GM19452 (cell line): ENCODE measurements at regions not wholly inside any gene's neighbourhood (a gene's known extent, or its start where the extent isn't known, plus 50 kb on each side); places are given as distances from the start of the nearest gene placed in this dataset.

Experiments used
- ATAC-seq: cut with Tn5 transposase; IDR thresholded peaks from one replicate; pipeline ENCODE4 v1.9.1; 2021; ENCODE audit not compliant: unreplicated experiment

DNA sequence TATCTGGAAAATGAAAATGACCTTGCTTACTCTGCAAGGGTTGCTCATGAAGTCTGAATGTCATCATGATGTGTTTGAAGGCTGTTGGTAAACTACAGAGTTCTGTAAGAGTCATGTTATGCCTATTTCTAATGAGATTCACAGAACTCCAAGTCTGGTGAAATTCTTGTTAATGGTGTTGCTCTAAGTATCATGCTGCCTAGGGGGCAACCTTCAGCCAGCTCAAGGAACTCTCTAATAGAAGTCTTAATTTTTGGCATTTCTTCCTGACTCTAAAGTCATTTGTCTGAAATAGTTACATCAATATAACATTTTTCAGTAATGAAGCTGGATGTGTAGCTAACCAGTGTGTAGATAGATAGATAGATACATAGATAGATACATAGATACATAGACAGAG is 302.8 kb downstream of the FAT3 start:
- no peak for ATAC-seq

DNA sequence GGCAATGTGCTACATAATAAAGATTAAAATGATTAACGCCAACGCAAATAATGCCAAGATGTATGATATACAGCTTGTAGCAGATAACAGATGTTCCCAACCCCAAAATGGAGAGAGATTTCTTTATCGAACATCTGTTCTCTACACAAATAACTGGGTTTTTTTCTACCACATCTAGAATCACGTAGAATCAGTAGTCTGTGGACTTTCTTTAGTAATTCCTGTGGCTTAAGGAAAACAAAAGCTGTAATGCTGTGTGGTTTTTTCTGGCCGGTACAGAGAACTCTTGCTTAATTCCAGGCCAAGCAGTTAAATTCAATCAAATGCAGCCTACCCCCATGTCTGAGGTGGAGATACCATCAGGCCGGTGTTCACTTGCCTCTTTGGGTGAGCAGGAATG is 303.4 kb downstream of the FAT3 start:
- no peak for ATAC-seq

DNA sequence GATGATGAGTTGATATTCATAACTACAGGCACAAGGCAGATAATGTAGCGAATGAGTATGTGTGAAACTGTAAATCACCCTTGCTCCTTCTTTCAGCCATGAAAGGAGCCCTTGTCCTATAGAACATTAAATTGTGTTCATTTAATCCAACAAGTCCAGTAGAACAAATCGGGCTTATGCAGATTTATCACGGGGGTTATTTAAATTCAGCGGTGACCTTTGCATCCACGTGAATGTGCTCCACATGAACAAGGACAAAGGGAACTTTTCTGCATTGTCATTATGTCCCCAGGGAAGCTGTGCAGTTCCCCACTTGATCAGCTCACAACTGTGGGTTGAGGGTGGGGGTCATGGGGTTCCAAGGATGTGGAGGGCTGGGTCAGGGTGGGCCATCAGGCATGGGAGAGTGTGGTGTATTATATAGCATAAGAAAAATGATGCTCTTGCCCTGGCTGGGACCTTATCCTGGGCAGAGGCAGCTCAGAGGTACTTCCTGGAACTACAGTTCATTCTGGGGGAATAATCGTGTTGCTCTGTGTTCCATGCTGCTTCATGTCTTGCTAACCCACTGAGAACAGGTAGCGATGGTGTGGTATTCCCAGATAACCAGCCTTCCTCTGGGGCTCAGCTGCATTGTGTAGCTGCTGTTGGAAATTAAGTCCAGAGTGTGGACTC is 306.6 kb downstream of the FAT3 start:
- no peak for ATAC-seq

DNA sequence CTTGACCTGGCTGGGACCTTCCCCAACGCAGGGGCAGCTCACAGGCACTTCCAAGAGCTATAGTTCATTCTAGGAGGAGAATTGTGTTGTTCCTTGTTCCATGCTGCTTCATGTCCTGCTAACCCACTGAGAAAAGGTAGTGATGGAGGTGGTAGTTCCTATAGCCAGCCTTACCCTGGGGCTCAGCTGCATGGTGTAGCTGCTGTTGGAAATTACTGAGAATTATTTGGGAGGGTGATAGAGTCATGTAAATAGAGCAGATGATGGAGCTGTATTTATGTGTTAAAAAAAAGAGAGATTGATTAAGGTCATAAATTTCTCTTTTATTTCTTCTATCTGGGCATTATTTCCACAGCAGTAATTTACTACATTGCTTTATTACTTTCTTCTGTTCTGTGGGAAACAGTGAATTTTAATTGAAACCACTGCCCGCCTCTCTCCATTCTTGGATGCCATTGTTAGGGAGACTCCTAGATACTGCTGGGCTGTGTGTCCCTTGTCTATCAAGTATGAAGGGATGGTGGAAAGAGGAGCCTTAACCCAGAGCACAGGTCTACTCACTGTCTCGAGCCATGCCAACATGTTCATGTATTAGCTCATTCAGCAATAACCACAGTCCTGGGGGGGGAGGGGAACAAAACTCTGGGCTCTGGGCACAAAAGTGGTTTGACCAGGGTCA is 309.2 kb downstream of the FAT3 start:
- no peak for ATAC-seq

DNA sequence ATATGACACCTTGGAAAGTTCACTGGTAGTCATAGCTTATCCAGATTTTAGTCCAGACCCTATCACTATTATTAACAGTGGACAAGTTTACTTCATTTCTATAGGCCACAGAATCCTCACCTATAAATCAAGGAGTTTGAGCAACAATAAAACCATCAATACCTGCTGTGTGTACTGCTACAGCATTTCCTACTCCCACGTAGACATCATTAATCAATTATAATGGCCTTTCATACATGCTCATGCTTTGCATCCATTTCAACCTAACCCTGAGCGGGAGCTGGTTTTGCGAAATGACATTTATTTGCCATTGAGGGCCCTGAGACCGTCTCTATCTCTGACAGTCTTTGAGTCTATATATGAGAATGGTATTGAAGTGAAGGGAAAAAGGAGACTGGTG is 312.3 kb downstream of the FAT3 start:
- ATAC-seq: no peak

DNA sequence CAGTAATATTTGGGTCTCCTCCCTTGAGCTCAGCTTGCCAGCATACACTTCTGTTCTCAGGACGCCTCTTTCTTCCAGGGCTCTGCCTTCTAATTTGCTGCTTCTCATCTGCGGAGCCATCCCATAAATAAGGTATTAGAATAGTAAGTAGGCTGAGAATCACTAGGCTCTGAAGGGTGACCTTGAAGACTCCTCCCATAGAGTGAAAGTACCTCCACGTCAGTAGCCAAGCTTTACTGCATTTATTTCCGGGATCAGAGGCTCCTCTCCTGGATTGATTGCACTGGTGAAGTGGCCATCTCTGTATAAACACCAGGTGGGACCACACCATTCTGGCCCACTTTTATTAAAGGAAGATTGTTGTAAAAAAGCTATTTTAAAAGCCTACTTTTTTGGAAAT is 315.5 kb downstream of the FAT3 start:
- no peak for ATAC-seq

DNA sequence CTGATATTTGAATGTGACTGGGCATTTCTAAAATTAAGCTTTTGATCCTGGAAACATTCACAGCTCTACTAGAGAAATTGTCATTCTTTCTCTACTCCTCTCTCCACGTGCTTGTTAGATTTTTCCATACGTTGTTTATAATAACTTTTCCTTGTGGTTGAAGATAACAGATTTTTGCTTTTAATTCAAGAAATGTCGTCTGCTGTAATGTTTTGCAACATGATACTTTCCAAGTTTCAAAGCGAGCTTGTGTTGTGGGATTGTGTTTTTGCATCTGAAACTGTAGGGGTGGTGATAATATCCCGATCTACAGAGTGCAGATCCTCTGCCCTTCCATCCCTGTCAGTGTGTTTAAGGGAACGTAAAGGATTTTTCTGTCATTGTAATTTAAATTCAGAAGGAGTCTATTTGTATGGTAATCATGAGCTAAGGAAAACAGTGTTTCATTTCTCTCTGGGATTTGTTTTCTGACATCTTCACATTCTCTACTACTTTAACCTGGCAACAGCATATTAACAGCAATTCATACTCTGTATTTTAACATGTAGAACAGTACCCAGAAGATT is 321.4 kb downstream of the FAT3 start:
- ATAC-seq: no peak

DNA sequence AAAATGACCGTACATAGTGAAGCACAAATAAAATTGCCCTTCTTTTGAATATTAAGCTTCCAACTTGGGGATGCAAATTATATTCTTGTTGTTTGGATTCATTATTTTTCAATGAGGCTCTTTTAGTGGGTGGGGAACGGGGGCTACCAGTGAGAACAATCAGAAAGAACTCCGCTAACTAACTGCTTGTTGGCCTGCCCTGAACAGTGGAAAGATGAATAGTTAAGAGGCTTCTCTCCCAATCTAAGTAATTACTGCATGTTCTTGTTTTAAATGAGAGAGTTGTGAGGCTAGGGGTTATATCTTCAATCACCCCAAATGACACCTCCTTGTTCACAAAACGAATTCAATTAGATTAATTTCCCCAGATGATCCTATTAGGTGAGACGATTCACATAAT is 322.0 kb downstream of the FAT3 start:
- ATAC-seq: no peak

DNA sequence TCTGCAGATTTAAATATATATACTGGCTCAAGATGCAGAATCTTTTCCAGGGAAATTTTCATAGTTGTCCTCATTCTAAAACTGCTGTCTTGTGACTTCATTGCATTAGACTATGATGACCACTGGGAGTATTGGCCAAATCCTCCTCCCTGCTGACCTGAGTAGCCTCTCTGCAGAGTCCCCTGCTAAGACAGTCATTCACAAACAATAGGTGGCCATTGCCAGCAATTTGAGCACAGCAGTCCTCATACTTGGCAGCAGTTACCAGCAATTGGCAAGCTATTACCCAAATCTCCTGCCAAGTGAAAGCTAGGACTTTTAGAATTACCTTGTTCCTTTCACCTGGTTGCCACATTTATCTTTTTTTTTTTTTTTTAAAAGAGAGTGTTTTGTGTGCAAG is 325.8 kb downstream of the FAT3 start:
- no peak for ATAC-seq

DNA sequence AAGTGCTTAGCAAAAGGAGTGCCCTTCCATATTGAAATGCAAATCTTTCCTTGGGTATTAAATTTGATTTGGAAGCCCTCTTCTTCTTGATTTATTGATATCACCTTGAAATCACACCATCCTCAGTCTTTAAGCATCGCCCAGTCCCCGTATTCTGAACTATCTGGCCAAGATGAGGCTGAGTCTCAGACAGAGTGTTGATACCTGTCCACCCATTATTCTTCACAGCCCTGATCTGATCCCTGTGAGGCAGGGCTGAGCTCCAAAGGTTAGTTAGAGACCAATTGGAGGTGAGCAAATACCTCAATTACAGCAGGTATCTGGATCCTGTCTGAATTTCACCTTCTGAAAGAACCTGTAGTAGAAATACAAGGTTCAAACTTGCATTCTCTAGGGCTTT is 326.3 kb downstream of the FAT3 start:
- no peak for ATAC-seq

DNA sequence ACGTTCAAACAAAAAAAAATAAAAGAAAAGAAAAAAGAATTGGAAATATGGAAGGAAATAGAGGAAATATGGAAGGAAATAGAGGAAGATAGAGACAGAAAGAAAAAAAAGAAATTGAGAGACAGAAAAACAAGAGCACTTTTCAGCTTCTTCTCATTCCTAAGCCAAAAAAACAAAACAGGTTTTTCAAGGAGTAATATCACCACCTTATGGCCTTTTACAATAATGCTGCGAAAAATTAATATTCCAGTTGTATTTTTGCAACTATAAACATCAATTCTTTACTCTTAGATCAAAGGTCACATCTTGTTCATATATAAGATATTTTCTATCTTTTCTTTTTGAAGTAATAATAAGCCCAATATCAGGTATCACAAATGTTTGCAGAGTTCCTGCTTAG is 328.3 kb downstream of the FAT3 start:
- no peak for ATAC-seq

DNA sequence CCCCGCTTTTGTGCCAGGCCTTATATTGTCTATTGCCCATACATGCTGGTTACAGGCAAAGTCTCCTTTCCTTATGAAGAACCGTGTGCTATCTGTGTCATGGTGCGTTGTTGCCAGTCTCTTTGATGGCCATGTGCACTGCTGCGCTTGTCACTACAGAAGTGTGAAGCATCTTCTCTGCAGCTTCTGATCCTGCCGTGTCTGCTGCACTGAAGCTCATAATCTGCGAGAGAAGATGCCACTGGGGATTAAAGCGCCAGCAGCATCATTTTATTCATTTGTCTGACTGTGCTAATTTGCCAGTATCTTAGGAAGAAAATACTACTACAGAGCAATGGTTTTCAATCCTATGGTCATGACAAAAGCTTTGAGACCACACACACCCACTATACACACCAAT is 330.1 kb downstream of the FAT3 start:
- ATAC-seq: no peak

DNA sequence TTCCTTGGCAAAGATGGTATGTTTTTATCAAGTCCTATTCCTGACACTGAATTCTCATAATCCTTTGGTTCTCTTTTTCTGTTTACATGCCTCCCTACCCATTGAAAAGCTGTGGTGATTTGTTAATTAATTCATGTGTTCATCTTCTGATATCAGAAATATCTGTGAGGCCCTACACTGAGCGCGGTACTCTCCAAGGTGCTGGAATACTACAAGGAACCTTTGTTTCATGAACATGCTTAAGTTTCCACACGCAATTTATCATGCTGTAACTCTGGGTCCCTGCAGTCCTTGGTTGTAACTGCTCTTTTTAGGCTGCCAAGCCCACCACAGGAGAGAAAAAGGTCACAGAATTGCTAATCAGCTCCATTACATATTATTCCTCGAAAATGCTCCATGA is 331.8 kb downstream of the FAT3 start:
- ATAC-seq: no peak

DNA sequence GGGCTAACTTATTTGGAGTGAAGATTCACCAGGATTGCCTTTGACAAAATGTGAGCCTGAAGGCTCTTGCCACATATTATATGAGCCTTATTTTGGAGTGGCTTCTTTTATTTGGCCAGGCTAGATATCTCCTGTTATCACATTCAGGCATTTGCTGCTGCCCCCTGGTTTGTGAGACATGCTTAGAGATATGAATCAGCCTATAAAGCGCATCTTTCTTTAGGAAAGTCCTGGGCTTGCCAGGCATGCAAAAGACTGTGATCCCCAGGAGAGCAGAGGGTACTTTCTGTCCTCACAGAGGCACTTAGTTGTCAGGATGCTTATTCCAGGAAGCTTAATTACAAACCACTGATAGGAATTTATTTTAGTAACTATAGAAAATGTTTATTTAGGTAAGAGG is 333.3 kb downstream of the FAT3 start:
- no peak for ATAC-seq

DNA sequence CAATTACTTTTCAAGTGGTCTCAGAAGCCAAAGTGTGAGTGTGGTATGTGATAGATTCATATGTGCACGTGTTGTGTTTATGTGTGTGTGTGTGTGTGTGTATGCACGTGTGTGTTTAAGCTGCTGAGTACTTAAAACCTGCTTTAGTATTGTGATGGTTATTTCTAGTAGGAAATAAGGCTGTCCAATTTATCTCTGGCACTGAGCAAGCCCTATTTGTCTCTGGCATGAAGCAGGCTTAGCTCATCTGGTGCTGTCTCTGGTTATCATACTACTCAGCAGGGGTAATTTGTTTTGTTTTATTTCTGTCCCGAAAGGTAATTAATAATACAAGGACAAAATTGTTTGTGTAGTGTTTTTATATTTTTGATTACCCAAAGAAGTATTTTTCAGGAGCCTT is 333.7 kb downstream of the FAT3 start:
- ATAC-seq: no peak

DNA sequence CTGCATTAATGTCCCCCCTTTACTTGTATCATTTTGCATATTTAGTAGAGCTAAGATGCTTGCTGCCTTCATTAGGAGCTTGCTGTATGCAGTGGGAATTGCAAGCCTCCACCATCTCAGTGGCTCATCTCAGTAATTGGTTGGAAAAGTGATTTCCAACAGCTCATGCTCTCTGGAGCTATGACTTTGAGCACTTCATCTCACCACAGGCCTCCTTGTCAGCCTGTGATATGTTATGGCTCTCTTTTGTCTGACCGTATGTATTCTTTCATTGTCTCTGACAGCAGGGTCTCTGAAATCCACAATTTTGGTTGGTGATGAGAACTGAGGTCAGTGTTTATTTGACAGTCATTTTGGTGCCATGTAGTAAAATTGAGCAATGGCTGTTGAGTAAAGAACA is 345.1 kb downstream of the FAT3 start:
- no peak for ATAC-seq

DNA sequence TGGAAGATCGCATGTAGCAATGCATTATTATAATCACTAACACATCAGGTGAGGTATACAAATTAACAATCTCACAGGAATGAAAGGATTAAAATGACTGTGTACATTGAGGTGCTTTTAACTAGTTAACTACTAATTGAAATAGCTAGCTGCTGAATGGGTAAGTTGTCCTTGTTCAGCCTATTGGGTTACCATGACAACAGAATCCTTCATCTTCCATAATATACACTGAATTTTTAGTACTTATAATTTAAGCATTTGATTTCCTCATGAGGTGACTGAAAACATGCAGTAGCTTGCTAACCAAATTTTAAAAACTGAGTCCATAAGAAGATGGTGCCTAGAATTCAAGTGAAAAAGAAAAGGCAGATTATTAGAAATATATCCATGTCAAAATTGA is 347.9 kb downstream of the FAT3 start:
- ATAC-seq: no peak

DNA sequence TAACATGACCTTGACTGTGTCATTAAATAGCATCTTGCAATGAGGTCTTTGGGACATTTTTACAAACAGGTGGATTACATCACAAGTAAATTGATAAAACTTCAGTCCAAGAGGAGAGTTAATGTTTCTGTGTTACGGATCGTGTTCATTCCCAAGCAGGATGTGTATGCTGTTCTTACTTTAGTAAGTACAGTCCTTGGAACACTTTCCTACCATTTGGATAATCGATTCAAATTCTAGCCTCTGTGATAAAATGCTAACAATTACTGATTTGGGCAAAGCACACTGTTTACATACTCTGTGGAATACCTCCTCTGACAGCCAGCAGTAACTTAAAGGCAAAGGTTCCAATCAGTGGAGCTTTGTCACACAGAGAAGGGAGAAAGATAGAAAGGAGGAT is 351.7 kb downstream of the FAT3 start:
- ATAC-seq: no peak

DNA sequence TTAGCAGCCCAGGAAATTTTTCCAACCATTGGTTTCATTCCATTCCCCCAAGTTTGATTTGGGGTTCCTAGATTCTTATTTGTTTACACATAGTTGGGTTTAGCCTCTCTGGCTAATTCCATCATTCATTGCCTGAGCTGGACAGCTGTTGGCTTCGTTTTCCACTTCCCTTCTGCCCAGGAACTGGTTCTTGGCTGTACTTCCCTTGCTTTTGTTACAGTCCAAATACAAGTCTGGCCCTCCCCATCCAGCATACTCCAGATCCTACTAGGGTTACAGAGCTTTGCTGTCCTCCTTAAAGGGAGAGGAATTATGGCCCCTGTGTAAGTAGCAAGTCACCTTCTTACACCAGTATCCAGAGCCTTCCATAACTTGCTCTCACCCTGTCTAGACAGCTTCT is 356.3 kb downstream of the FAT3 start:
- ATAC-seq: no peak

DNA sequence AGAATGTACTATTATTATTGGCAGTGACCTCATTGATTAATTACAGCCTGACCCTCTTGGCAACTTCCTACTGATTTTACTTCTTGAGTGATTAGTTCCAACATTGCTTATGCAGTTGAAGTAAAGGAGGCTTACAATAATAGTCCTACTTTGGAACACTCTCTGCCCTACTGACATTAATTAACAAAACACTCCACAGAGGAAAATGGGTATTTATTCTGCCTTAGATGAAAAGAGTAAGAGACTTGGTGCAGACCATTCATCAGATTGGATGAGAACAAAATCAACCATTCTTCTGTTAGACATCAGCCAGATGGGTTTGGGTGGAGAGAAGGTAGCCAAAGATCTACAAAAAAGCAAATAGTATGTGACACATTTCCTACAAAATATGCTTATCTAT is 363.8 kb downstream of the FAT3 start:
- no peak for ATAC-seq

DNA sequence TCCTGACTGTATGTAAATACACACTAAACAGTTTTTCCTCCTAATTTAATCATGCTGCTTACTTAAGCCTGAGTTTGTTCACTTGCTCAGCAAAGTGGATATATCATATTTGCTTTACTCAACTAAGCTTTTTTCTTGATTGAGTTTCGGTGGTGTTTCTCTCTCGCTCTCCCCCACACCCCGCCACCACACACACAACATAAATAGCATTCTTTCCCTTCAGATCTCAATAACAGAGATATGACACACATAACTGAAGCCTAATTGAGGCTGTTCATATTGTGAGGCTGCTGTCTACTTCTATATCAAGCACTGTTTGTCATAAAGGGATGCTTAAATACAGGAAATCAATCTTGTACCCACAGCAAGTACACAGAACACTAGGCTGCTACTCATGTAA is 364.9 kb downstream of the FAT3 start:
- ATAC-seq: no peak

DNA sequence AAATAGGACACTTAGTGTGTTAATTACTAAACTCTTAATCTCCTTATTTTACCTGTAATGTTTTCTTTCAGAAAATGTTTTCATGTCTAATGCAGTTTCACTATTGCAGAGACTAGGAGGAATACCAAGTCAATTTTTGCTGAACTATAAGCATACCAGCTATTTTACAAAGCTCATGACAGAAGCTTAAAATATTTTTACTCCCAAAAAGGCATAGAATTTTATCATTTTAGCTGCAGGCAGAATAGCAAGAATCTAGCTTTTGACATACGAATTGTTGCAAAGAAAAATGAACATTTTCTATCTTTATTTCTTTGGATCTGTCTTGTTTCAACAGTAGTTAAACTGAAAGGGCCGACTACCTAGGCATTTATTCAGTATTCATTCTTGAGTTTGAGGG is 366.9 kb downstream of the FAT3 start:
- ATAC-seq: no peak

DNA sequence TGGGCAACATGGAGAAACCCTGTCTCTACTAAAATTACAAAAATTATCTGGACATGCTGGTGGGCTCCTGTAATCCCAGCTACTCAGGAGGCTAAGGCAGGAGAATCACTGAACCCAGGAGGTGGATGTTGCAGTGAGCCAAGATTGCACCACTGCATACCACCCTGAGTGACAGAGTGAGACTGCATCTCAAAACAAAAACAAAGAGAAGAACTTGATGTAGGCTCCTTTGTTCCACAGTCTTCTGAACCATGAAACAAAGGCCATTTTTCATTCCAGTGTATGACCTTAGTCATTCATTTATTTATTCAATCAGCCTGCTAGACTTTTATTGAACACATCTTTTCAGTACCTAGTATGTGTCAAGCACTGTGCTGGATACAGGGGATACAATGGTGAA is 369.6 kb downstream of the FAT3 start:
- ATAC-seq: no peak
